Endothelial cell of umbilical vein (primary cell): ENCODE measurements at regions not wholly inside any gene's neighbourhood (a gene's known extent, or its start where the extent isn't known, plus 50 kb on each side); places are given as distances from the start of the nearest gene placed in this dataset.
A peak's percentile ranks its signal among the peaks of the same experiment; 100 is the strongest.

Experiments
- EZH2 ChIP-seq: IDR thresholded peaks from 2 replicates; pipeline ENCODE4 v1.6.1; 2012; ENCODE audit warnings: borderline replicate concordance, low read depth, mild to moderate bottlenecking, moderate library complexity, low read length, inconsistent platforms; ENCODE audit not compliant: severe bottlenecking
- FOS ChIP-seq: IDR thresholded peaks from 2 replicates; pipeline ENCODE4 v1.6.1; 2011; ENCODE audit warnings: mild to moderate bottlenecking, low read length, moderate library complexity, borderline replicate concordance; ENCODE audit not compliant: insufficient read depth
- GATA2 ChIP-seq: IDR thresholded peaks from 2 replicates; pipeline ENCODE4 v1.7.0; 2011; ENCODE audit warnings: low read depth, mild to moderate bottlenecking, moderate library complexity, mixed read lengths, low read length; ENCODE audit not compliant: insufficient read length, insufficient read depth
- JUN ChIP-seq: IDR thresholded peaks from 2 replicates; pipeline ENCODE4 v1.6.1; 2011; ENCODE audit warnings: borderline replicate concordance, low read depth; ENCODE audit not compliant: insufficient read length, insufficient read depth
- MAX ChIP-seq: IDR thresholded peaks from 2 replicates; pipeline ENCODE4 v1.6.1; 2011; ENCODE audit not compliant: insufficient read depth, insufficient read length
- MYC ChIP-seq: IDR thresholded peaks from one replicate; pipeline ENCODE4 v1.6.1; 2011; ENCODE audit warnings: mild to moderate bottlenecking, low read depth, low read length
- POLR2A ChIP-seq: IDR thresholded peaks from 2 replicates; pipeline ENCODE4 v1.6.1; 2012; ENCODE audit warnings: low read depth, mild to moderate bottlenecking, control low read depth, low read length
- POLR2AphosphoS5 ChIP-seq: IDR thresholded peaks from 2 replicates; pipeline ENCODE4 v1.6.1; 2012; ENCODE audit warnings: low read depth, mild to moderate bottlenecking, control low read depth, low read length, moderate library complexity; ENCODE audit not compliant: insufficient read depth
- TF ChIP-seq, protein P1 (sequence below), 2 donors: IDR thresholded peaks; 1 replicate in 1 of 2; 2 replicates in 1 of 2; pipeline ENCODE4 v1.5.1; 2011; ENCODE audit warnings: low read length in 2 of 2, mild to moderate bottlenecking in 2 of 2, moderate library complexity in 2 of 2, control low read depth in 1 of 2, inconsistent platforms in 1 of 2, low read depth in 1 of 2; ENCODE audit not compliant: insufficient read depth in 1 of 2; ENCODE audit errors: extremely low read depth in 1 of 2

DNA sequence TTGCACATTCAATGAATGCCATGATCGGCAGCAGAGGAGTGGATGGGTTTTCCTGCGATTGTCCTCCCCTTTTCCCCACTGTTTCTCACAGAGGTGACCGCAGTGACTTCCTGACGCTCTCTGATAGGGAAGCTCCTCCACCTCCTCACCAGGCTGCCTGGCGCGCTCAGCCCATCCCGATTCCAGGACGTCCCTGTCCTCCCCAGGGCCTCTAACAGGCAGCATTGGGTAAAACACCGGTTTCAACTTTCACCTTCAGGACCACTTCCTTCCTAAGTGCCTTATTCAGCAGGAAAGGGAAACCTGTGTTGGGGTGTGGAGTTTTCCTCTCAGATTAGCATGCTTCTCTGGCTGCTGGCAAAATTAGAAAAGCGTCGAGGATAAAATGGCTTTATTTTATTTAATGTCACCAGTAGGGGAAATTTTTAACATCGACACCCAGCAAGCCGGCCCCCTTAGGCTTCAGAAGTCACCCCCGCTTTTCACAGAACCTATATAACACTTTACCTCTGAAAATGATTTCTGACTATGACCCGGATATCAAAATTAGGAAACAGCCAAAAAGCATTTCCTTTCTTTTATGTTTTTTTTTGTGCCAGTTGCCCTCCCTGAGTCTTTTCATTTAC is 570.4 kb upstream of the GJE1 start:
- TF ChIP-seq, protein P1, sequence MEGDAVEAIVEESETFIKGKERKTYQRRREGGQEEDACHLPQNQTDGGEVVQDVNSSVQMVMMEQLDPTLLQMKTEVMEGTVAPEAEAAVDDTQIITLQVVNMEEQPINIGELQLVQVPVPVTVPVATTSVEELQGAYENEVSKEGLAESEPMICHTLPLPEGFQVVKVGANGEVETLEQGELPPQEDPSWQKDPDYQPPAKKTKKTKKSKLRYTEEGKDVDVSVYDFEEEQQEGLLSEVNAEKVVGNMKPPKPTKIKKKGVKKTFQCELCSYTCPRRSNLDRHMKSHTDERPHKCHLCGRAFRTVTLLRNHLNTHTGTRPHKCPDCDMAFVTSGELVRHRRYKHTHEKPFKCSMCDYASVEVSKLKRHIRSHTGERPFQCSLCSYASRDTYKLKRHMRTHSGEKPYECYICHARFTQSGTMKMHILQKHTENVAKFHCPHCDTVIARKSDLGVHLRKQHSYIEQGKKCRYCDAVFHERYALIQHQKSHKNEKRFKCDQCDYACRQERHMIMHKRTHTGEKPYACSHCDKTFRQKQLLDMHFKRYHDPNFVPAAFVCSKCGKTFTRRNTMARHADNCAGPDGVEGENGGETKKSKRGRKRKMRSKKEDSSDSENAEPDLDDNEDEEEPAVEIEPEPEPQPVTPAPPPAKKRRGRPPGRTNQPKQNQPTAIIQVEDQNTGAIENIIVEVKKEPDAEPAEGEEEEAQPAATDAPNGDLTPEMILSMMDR (IDR thresholded peaks at IDR 0.05; ENCODE audit: extremely low read depth in 1 of 2, insufficient read depth in 1 of 2, low read depth in 1 of 2, low read length in 2 of 2), result no peak
- TF ChIP-seq MAX (no peak), POLR2A (no peak), EZH2 (no peak), FOS (peak; percentile 34), GATA2 (peak; percentile 41), POLR2AphosphoS5 (peak; percentile 61), JUN (no peak), MYC (no peak)
